Ovary (tissue), 3 donors: ENCODE measurements at regions not wholly inside any gene's neighbourhood (a gene's known extent, or its start where the extent isn't known, plus 50 kb on each side); places are given as distances from the start of the nearest gene placed in this dataset.

Source experiments
- POLR2A ChIP-seq: fragments of 450-650 bp; IDR thresholded peaks from one replicate; pipeline ENCODE4 v1.6.1; 2017; ENCODE audit warnings: antibody characterized with exemption, mild to moderate bottlenecking, moderate library complexity
- TF ChIP-seq, protein P1 (sequence below), 3 donors: fragments of 450-650 bp in 2 of 3; fragments of 200-600 bp in 1 of 3; IDR thresholded peaks; one replicate each; pipeline versions ENCODE4 v1.5.1 to v1.8.0; 2016 to 2022; ENCODE audit warnings: antibody characterized with exemption in 3 of 3, mild to moderate bottlenecking in 1 of 3
- donor health status: DM: no; HTN: no; CAD: no.

DNA sequence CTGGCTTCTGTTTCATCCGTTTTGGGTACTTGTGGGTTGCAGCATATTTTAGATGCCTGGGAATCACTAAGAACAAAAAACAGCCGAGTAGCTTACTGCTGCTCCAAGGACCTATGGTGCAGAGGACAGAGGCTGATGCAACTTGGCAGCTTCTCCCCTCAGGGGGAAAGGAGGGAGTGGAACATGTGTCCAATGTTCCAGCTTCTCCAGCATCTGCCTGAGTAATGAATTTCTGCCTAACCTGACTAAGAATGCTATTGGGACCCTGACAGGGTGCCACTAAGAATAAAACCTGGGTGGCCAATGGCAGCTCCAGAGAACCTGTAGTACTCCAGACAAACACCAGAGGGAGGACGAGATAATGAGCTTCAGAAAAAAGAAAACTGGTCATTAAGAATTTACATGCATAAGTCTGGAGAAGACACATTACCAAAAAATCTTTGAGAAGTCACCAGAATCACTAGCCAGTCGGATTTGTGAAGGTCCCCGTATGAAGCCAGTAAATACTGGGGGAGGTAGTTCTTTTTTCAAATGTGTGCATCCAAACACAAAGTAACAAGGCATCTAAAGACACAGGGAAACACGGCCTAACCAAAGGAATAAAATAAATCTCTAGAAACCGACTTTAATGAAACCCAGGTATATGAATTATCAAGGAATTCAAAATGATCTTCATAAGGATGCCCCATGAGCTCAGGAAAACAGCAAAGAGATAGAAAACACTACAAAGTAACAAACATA, 293.5 kb downstream of the HINT1 start:
- TF ChIP-seq, protein P1, sequence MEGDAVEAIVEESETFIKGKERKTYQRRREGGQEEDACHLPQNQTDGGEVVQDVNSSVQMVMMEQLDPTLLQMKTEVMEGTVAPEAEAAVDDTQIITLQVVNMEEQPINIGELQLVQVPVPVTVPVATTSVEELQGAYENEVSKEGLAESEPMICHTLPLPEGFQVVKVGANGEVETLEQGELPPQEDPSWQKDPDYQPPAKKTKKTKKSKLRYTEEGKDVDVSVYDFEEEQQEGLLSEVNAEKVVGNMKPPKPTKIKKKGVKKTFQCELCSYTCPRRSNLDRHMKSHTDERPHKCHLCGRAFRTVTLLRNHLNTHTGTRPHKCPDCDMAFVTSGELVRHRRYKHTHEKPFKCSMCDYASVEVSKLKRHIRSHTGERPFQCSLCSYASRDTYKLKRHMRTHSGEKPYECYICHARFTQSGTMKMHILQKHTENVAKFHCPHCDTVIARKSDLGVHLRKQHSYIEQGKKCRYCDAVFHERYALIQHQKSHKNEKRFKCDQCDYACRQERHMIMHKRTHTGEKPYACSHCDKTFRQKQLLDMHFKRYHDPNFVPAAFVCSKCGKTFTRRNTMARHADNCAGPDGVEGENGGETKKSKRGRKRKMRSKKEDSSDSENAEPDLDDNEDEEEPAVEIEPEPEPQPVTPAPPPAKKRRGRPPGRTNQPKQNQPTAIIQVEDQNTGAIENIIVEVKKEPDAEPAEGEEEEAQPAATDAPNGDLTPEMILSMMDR (IDR thresholded peaks at IDR 0.05), result no peak
- TF ChIP-seq POLR2A, result no peak
